GM12864 (cell line): ENCODE measurements at regions not wholly inside any gene's neighbourhood (a gene's known extent, or its start where the extent isn't known, plus 50 kb on each side); places are given as distances from the start of the nearest gene placed in this dataset.
"Not testable (repeated sequence)": the region's sequence is repeated elsewhere in the genome, so short reads cannot be mapped to it uniquely, and the experiment has no call there.

Experiments
- DNase-seq: peaks from one replicate; pipeline ENCODE4 v3.0.0-alpha.2; 2011; ENCODE audit warnings: low read depth
- H3K4me3 ChIP-seq: 2 replicates; pipeline ENCODE4 v1.5.1; 2011; ENCODE audit warnings: mild to moderate bottlenecking, low read depth, low read length, control low read depth
- TF ChIP-seq, protein P1 (sequence below): IDR thresholded peaks from 2 replicates; pipeline ENCODE4 v1.5.1; 2011; ENCODE audit warnings: low read depth, mild to moderate bottlenecking, moderate library complexity, low read length, control low read depth, inconsistent platforms; ENCODE audit errors: missing control alignments

GRCh38 chr20:12581644-12582289 is 427.0 kb upstream of the SPTLC3 start:
- TF ChIP-seq, protein P1, sequence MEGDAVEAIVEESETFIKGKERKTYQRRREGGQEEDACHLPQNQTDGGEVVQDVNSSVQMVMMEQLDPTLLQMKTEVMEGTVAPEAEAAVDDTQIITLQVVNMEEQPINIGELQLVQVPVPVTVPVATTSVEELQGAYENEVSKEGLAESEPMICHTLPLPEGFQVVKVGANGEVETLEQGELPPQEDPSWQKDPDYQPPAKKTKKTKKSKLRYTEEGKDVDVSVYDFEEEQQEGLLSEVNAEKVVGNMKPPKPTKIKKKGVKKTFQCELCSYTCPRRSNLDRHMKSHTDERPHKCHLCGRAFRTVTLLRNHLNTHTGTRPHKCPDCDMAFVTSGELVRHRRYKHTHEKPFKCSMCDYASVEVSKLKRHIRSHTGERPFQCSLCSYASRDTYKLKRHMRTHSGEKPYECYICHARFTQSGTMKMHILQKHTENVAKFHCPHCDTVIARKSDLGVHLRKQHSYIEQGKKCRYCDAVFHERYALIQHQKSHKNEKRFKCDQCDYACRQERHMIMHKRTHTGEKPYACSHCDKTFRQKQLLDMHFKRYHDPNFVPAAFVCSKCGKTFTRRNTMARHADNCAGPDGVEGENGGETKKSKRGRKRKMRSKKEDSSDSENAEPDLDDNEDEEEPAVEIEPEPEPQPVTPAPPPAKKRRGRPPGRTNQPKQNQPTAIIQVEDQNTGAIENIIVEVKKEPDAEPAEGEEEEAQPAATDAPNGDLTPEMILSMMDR, result no peak
- no peak overlapping the region for H3K4me3 ChIP-seq
- no peak for DNase-seq

- H3K4me3 ChIP-seq, DNase-seq: not testable (repeated sequence)
Measured at GRCh38 chr20:12582710-12583109, 426.1 kb upstream of the SPTLC3 start.

- DNase-seq, result no peak
- no peak overlapping the region for H3K4me3 ChIP-seq
- TF ChIP-seq, protein P1, result no peak
Measured at GRCh38 chr20:12591949-12592470, 416.8 kb upstream of the SPTLC3 start.

- DNase-seq, result no peak
- TF ChIP-seq, protein P1, result no peak
- H3K4me3 ChIP-seq, result no peak overlapping the region
Measured at GRCh38 chr20:12592756-12593155, 416.0 kb upstream of the SPTLC3 start.

DNA sequence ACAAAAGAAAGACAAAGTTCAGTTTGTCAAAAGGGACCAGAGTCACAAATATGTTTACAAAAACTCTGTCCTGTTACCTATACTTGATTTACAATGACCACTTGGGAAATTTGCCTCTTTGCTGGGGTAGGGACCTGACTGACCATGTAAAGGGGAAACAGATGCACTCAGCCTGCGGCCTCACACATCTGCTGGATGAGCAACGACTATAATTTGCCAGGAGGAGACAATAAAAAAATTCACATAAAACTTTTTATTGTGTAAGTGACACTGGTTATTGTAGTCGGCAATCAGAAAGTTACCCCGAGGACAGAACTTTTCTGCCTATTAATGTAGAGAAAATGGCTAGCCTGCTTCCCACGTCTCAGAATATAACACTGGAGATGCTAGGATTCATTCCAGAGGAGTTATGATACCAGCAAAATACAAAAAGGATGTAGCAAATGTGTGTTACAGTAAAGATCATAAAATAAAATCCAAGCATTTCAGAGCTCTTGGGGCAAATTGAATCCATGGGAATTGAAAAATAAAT is 415.4 kb upstream of the SPTLC3 start:
- TF ChIP-seq, protein P1, result no peak
- H3K4me3 ChIP-seq, result no peak overlapping the region
- no peak for DNase-seq

DNA sequence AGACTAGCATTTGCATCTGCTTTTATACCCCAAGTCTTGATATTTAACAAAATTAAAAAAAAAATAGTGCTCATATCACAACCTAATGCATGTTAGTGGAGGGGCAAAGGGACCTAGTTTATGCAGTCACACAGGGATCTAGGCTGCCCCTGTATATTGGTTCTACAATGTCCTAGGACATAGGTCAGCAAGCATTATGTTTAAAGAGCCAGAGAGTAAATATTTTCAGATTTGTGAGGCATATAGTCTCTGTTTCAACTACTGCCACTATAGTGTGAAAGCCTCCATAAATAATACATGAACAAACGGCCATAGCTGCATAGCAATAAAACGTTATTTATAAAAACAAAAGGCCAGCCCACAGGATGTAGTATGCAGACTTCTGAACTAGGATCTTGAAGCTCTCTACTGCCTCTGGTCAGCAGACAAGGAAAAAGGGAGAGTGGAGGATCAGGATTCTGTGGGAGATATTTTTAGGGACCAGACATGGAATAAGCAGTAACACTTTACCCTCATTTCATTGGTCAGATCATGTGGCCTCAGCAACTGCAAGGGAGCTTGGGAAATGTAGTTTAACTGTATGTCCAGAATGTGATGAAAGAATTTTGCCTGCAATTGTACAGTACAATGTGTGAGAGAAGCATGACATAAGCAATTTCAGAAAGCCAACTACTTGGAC is 414.2 kb upstream of the SPTLC3 start:
- no peak overlapping the region for H3K4me3 ChIP-seq
- no peak for DNase-seq
- TF ChIP-seq, protein P1, result no peak

GRCh38 chr20:12595841-12596240 is 412.9 kb upstream of the SPTLC3 start:
- DNase-seq, result no peak
- H3K4me3 ChIP-seq, result no peak overlapping the region
- TF ChIP-seq, protein P1, result no peak
